Right renal cortex interstitium (tissue), 3 donors: ENCODE measurements at regions not wholly inside any gene's neighbourhood (a gene's known extent, or its start where the extent isn't known, plus 50 kb on each side); places are given as distances from the start of the nearest gene placed in this dataset.

ENCODE experiments used
- DNase-seq, 3 donors: peaks; one replicate each; pipeline ENCODE4 v3.0.0-alpha.2; 2013; ENCODE audit warnings: low read depth in 3 of 3, low spot score in 2 of 3

GRCh38 chr18:67574749-67575148 lies 58.2 kb upstream of the DSEL start:
- no peak for DNase-seq

- no peak for DNase-seq
Measured at GRCh38 chr18:67568166-67568565, 51.6 kb upstream of the DSEL start.
